PC-9 (cell line): ENCODE measurements at regions not wholly inside any gene's neighbourhood (a gene's known extent, or its start where the extent isn't known, plus 50 kb on each side); places are given as distances from the start of the nearest gene placed in this dataset.

ENCODE experiments used
- CTCF ChIP-seq: fragments of 200-600 bp; sonication (generic); conservative IDR thresholded peaks from 2 replicates; pipeline ENCODE4 v1.6.1; 2017; ENCODE audit warnings: mixed run types, antibody characterized with exemption, mild to moderate bottlenecking, moderate library complexity
- EZH2 ChIP-seq: fragments of 200-600 bp; sonication (generic); IDR thresholded peaks from 2 replicates; pipeline ENCODE4 v1.8.0; 2017; ENCODE audit warnings: antibody characterized with exemption, low read depth

GRCh38 chr11:131186629-131187101 lies 183.8 kb upstream of the NTM start:
- TF ChIP-seq CTCF (no peak), EZH2 (no peak)
